Activated CD8-positive, alpha-beta T cell treated with anti-CD3 and anti-CD28 coated beads for 36 hours (primary cell): ENCODE measurements at regions not wholly inside any gene's neighbourhood (a gene's known extent, or its start where the extent isn't known, plus 50 kb on each side); places are given as distances from the start of the nearest gene placed in this dataset.
A peak's percentile ranks its signal among the peaks of the same experiment; 100 is the strongest.

Experiments
- ATAC-seq: fragments of 200-7000 bp; cut with Tn5 transposase; one replicate; pipeline ENCODE4 v1.10.0; 2021; ENCODE audit warnings: mild to moderate bottlenecking, moderate library complexity
- CTCF ChIA-PET: fragments of 350-600 bp; sonication (Branson Sonifier 250); formaldehyde crosslinking; loops from one replicate; lab custom pipeline; 2021; ENCODE audit warnings: antibody characterized with exemption; lab: Charles Lee
- POLR2A ChIA-PET: fragments of 350-600 bp; sonication (Branson Sonifier 250); formaldehyde crosslinking; loops from one replicate; lab custom pipeline; 2021; ENCODE audit warnings: antibody characterized with exemption; lab: Charles Lee
- DNase-seq: peaks from one replicate; pipeline ENCODE4 v3.0.0-alpha.2; 2020
- H3K27ac Mint-ChIP-seq: one replicate; pipeline ENCODE4 v1.8.0; 2021; ENCODE audit warnings: mild to moderate bottlenecking, mixed read lengths
- H3K27me3 Mint-ChIP-seq: one replicate; pipeline ENCODE4 v1.8.0; 2021; ENCODE audit warnings: mixed read lengths
- H3K36me3 Mint-ChIP-seq: one replicate; pipeline ENCODE4 v1.8.0; 2021; ENCODE audit warnings: low read depth, mixed read lengths
- H3K4me1 Mint-ChIP-seq: one replicate; pipeline ENCODE4 v1.8.0; 2021; ENCODE audit warnings: low read depth, mixed read lengths
- H3K4me3 Mint-ChIP-seq: one replicate; pipeline ENCODE4 v1.8.0; 2021; ENCODE audit warnings: mild to moderate bottlenecking, moderate library complexity, mixed read lengths
- H3K9me3 Mint-ChIP-seq: one replicate; pipeline ENCODE4 v1.8.0; 2021; ENCODE audit warnings: mixed read lengths
- intact Hi-C: fragments of 100-400 bp; cut with micrococcal nuclease; formaldehyde crosslinking; loops from one replicate; pipeline ENCODE4 v1.10.0; 2022
- TF ChIP-seq, protein P1 (sequence below): fragments of 200-600 bp; IDR thresholded peaks from one replicate; pipeline ENCODE4 v1.8.0; 2022; ENCODE audit warnings: antibody characterized with exemption, mild to moderate bottlenecking

GRCh38 chr1:222326710-222327036 is 221.2 kb downstream of the HHIPL2 start:
- Mint-ChIP-seq H3K27me3 (no peaks in the 10 kb centered on the region), H3K36me3 (no peaks in the 10 kb centered on the region), H3K9me3 (no peaks in the 10 kb centered on the region), H3K4me1 (no peaks in the 10 kb centered on the region), H3K27ac (no peak overlapping the region), H3K4me3 (no peak overlapping the region)
- TF ChIP-seq, protein P1, sequence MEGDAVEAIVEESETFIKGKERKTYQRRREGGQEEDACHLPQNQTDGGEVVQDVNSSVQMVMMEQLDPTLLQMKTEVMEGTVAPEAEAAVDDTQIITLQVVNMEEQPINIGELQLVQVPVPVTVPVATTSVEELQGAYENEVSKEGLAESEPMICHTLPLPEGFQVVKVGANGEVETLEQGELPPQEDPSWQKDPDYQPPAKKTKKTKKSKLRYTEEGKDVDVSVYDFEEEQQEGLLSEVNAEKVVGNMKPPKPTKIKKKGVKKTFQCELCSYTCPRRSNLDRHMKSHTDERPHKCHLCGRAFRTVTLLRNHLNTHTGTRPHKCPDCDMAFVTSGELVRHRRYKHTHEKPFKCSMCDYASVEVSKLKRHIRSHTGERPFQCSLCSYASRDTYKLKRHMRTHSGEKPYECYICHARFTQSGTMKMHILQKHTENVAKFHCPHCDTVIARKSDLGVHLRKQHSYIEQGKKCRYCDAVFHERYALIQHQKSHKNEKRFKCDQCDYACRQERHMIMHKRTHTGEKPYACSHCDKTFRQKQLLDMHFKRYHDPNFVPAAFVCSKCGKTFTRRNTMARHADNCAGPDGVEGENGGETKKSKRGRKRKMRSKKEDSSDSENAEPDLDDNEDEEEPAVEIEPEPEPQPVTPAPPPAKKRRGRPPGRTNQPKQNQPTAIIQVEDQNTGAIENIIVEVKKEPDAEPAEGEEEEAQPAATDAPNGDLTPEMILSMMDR, result no peak
- CTCF ChIA-PET, result no interaction called here
- ATAC-seq (no peak), DNase-seq (no peak)
- intact Hi-C loops, result no loop called here
- POLR2A ChIA-PET, result interaction anchor here (0.5 kb wide), 1 partner anchor 132 kb away, joined by 3 read pairs; no protein-coding TSS in a partner anchor

DNA sequence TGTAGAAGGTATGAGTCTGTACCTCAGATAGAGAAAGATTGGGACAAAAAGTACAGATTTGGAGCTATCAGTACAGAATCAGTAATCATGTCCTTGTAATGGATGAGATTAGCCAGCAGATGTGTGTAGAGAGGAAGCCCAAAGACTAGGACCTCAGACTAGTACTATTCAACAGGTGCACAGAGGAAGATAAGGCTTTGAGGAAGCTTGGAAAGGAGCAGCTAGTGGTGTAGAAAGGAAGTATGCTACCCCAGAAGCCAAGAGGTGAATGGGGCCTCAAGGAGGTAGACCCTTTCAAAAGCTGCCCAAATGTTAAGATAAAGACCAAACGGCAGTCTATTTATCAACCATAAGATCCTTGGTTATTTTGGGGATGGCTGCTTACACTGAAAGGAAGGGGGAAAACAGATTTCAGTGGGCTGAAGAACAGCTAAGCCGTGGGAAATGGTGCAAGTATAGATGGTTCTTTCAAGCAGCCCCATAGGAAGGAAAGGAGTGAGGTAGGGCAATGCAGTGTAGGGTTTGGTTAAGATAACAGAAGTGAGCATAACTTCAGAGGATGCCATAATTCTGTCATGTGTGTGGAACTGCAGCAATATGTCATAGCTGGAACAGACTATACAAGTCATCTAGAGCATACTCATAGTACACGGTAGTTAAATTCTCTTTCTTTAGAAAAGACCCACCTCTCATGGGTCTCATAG is 221.7 kb downstream of the HHIPL2 start:
- CTCF ChIA-PET, result no interaction called here
- Mint-ChIP-seq H3K36me3 (no peaks in the 10 kb centered on the region), H3K27ac (no peak overlapping the region), H3K4me1 (no peaks in the 10 kb centered on the region), H3K27me3 (no peaks in the 10 kb centered on the region), H3K9me3 (no peaks in the 10 kb centered on the region), H3K4me3 (no peak overlapping the region)
- ATAC-seq (no peak), DNase-seq (no peak)
- intact Hi-C loops, result no loop called here
- TF ChIP-seq, protein P1, result no peak
- POLR2A ChIA-PET, result interaction anchor here (0.5 kb wide), 1 partner anchor 133 kb away, joined by 3 read pairs; no protein-coding TSS in a partner anchor

- H3K4me1 Mint-ChIP-seq, result no peaks in the 10 kb centered on the region
- POLR2A ChIA-PET, result no interaction called here
Observed at GRCh38 chr1:222325506-222325905, 222.4 kb downstream of the HHIPL2 start.

GRCh38 chr1:222314839-222315238 is 233.1 kb downstream of the HHIPL2 start:
- DNase-seq, result peak; percentile 24
- ChIA-PET CTCF (no interaction called here), POLR2A (no interaction called here)
- Mint-ChIP-seq H3K27ac (no peak overlapping the region), H3K4me1 (peaks cover 5% of the 10 kb centered on the region), H3K27me3 (no peaks in the 10 kb centered on the region), H3K9me3 (no peaks in the 10 kb centered on the region), H3K4me3 (no peak overlapping the region), H3K36me3 (no peaks in the 10 kb centered on the region)
- TF ChIP-seq, protein P1, result no peak
- intact Hi-C loops, result no loop called here
- ATAC-seq, result peak; percentile 73

More at GRCh38 chr1:222325506-222325905, 222.4 kb downstream of the HHIPL2 start:
- no peaks in the 10 kb centered on the region for H3K36me3 Mint-ChIP-seq
- no peak overlapping the region for H3K27ac Mint-ChIP-seq
- no peaks in the 10 kb centered on the region for H3K27me3 Mint-ChIP-seq
- H3K4me3 Mint-ChIP-seq, result no peak overlapping the region
- intact Hi-C loops, result no loop called here
- H3K9me3 Mint-ChIP-seq, result no peaks in the 10 kb centered on the region
- ATAC-seq (no peak), DNase-seq (no peak)
- CTCF ChIA-PET, result no interaction called here
- TF ChIP-seq, protein P1, result no peak

DNA sequence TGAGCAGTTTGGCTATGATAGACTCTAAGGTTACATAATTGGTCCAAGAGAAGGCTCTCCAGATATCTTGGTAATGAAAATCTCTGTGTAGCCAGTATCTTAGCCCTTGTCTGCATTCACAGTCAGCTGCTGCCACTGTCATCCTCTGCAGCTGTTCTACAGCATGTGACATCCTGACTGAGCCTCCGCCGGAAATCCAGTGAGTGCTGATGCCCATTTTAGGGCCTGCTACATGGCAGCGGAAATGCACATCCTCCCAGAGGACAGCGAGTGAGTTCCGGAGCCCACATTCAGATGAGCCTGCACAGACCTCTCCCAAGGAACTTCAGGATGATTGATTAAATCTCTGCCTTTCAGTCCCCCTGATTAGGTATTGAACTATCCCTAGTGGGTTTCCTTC is 237.1 kb downstream of the HHIPL2 start:
- H3K27me3 Mint-ChIP-seq, result no peaks in the 10 kb centered on the region
- H3K9me3 Mint-ChIP-seq, result no peaks in the 10 kb centered on the region
- H3K36me3 Mint-ChIP-seq, result no peaks in the 10 kb centered on the region
- H3K27ac Mint-ChIP-seq, result no peak overlapping the region
- ChIA-PET CTCF (no interaction called here), POLR2A (no interaction called here)
- TF ChIP-seq, protein P1, result no peak
- no peak overlapping the region for H3K4me3 Mint-ChIP-seq
- H3K4me1 Mint-ChIP-seq, result peaks cover 5% of the 10 kb centered on the region
- intact Hi-C loops, result no loop called here
- ATAC-seq, result peak; percentile 27
- peak; percentile 16 for DNase-seq
